Caco-2 (cell line): ENCODE measurements at regions not wholly inside any gene's neighbourhood (a gene's known extent, or its start where the extent isn't known, plus 50 kb on each side); places are given as distances from the start of the nearest gene placed in this dataset.

ENCODE experiments used
- BruUV-seq: library from RNA; stranded (reverse); fragments of 400-500 nt; replicated peaks from 2 replicates; lab custom pipeline; 2021; lab: Mats Ljungman, UMichigan
- CTCF ChIA-PET: fragments of 300-600 bp; sonication (Branson Sonifier 250); formaldehyde crosslinking; loops from one replicate; lab custom pipeline; 2022; ENCODE audit warnings: antibody characterized with exemption; lab: Charles Lee
- POLR2A ChIA-PET: fragments of 300-600 bp; sonication (Branson Sonifier 250); formaldehyde crosslinking; loops from one replicate; lab custom pipeline; 2022; ENCODE audit warnings: antibody characterized with exemption; lab: Charles Lee
- DNase-seq, 2 experiments: peaks; one replicate each; pipeline versions ENCODE4 v3.0.0 to v3.0.0-alpha.2; 2020 to 2022
- H3K27me3 ChIP-seq: replicated peaks from 2 replicates; pipeline ENCODE4 v1.6.0; 2011; ENCODE audit warnings: low read length; ENCODE audit not compliant: control insufficient read depth, insufficient read depth
- H3K36me3 ChIP-seq: 2 replicates; pipeline ENCODE4 v1.5.1; 2011; ENCODE audit warnings: low read length; ENCODE audit not compliant: control insufficient read depth, insufficient read depth
- H3K4me1 ChIP-seq: fragments of 250-450 bp; sonication (Bioruptor Pico); 2 replicates; pipeline ENCODE4 v1.5.1; 2020; ENCODE audit warnings: mild to moderate bottlenecking
- H3K4me3 ChIP-seq: 2 replicates; pipeline ENCODE4 v1.5.1; 2011; ENCODE audit warnings: low read depth, mild to moderate bottlenecking, control low read depth, low read length
- H3K9me3 ChIP-seq: fragments of 250-450 bp; sonication (Bioruptor Pico); 2 replicates; pipeline ENCODE4 v1.5.1; 2020; ENCODE audit warnings: mild to moderate bottlenecking, moderate library complexity
- H3K27ac Mint-ChIP-seq: one replicate; pipeline ENCODE4 v1.8.0; 2022; ENCODE audit warnings: mixed read lengths; ENCODE audit not compliant: unreplicated experiment
- H3K27me3 Mint-ChIP-seq: one replicate; pipeline ENCODE4 v1.8.0; 2022; ENCODE audit warnings: mixed read lengths; ENCODE audit not compliant: insufficient read depth, unreplicated experiment
- H3K36me3 Mint-ChIP-seq: one replicate; pipeline ENCODE4 v1.8.0; 2022; ENCODE audit warnings: mild to moderate bottlenecking, mixed read lengths; ENCODE audit not compliant: insufficient read depth, unreplicated experiment
- H3K4me1 Mint-ChIP-seq: one replicate; pipeline ENCODE4 v1.8.0; 2022; ENCODE audit warnings: low read depth, mixed read lengths; ENCODE audit not compliant: unreplicated experiment
- H3K4me3 Mint-ChIP-seq: one replicate; pipeline ENCODE4 v1.8.0; 2022; ENCODE audit warnings: mild to moderate bottlenecking, moderate library complexity, mixed read lengths; ENCODE audit not compliant: unreplicated experiment
- H3K9me3 Mint-ChIP-seq: one replicate; pipeline ENCODE4 v1.8.0; 2022; ENCODE audit warnings: mixed read lengths; ENCODE audit not compliant: unreplicated experiment
- intact Hi-C: fragments of 100-400 bp; cut with micrococcal nuclease; formaldehyde crosslinking; loops from one replicate; pipeline ENCODE4 v1.10.0; 2022; ENCODE audit not compliant: unreplicated experiment
- TF ChIP-seq, protein P1 (sequence below), 2 experiments: fragments of 200-600 bp in 1 of 2; IDR thresholded peaks; 1 replicate in 1 of 2; 2 replicates in 1 of 2; pipeline versions ENCODE4 v1.5.1 to v1.8.0; 2011 to 2022; ENCODE audit warnings: antibody characterized with exemption in 1 of 2, control low read depth in 1 of 2, inconsistent platforms in 1 of 2, low read depth in 1 of 2, low read length in 1 of 2, mild to moderate bottlenecking in 1 of 2, moderate library complexity in 1 of 2; ENCODE audit not compliant: insufficient read depth in 1 of 2, severe bottlenecking in 1 of 2, unreplicated experiment in 1 of 2

DNA sequence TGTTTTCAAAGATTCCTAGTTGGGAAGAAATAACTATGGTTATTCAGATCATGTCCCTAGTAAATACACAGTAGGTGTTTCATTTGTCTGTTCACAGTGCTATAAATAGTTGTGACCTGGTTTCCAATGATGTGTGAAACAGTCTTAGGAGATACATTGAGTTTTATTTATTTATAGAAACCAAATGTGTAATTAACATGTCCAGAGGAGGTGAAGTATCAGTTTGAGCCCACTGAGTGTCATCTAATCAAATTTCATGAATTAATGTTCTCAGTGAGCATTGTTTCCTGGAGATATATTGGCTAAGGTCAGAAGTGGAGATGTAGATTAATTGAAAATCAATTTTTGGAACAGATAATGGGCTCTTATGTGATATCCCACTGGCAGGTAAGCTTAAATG, 996.3 kb downstream of the FSTL5 start:
- ChIA-PET CTCF (no interaction called here), POLR2A (no interaction called here)
- Mint-ChIP-seq H3K27me3 (no peaks in the 10 kb centered on the region), H3K4me1 (no peaks in the 10 kb centered on the region), H3K9me3 (no peaks in the 10 kb centered on the region), H3K4me3 (no peak overlapping the region), H3K36me3 (no peaks in the 10 kb centered on the region), H3K27ac (no peak overlapping the region)
- DNase-seq: no peak
- Histone ChIP-seq H3K9me3 (no peaks in the 10 kb centered on the region), H3K4me1 (no peaks in the 10 kb centered on the region), H3K4me3 (no peak overlapping the region), H3K36me3 (no peaks in the 10 kb centered on the region), H3K27me3 (no peaks in the 10 kb centered on the region)
- intact Hi-C loops: no loop called here
- TF ChIP-seq, protein P1, sequence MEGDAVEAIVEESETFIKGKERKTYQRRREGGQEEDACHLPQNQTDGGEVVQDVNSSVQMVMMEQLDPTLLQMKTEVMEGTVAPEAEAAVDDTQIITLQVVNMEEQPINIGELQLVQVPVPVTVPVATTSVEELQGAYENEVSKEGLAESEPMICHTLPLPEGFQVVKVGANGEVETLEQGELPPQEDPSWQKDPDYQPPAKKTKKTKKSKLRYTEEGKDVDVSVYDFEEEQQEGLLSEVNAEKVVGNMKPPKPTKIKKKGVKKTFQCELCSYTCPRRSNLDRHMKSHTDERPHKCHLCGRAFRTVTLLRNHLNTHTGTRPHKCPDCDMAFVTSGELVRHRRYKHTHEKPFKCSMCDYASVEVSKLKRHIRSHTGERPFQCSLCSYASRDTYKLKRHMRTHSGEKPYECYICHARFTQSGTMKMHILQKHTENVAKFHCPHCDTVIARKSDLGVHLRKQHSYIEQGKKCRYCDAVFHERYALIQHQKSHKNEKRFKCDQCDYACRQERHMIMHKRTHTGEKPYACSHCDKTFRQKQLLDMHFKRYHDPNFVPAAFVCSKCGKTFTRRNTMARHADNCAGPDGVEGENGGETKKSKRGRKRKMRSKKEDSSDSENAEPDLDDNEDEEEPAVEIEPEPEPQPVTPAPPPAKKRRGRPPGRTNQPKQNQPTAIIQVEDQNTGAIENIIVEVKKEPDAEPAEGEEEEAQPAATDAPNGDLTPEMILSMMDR (IDR thresholded peaks at IDR 0.05; ENCODE audit: insufficient read depth in 1 of 2, low read depth in 1 of 2, low read length in 1 of 2, severe bottlenecking in 1 of 2, unreplicated experiment in 1 of 2): no peak
- no TSS peak for BruUV-seq

DNA sequence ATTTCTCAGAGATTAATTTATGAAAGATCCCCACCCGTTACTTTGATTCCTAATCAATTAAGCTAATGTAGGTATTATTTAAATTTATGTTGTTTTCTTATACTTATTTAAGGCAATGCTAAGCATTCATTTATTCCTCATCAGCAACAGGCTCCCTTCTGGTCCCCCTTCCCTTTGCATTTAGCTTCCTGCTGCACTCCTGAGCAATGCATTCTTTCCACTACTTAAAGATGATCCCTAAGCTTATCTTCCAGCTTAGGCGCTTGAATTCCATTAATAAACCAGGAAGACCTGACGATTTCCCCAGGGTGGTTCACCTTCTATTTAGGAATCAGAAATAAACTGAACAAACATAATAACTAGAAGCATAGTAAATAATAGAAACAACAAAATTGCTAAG, 1003.1 kb downstream of the FSTL5 start:
- Histone ChIP-seq H3K9me3 (no peaks in the 10 kb centered on the region), H3K27me3 (no peaks in the 10 kb centered on the region), H3K4me3 (no peak overlapping the region), H3K36me3 (no peaks in the 10 kb centered on the region), H3K4me1 (no peaks in the 10 kb centered on the region)
- intact Hi-C loops: no loop called here
- Mint-ChIP-seq H3K4me1 (no peaks in the 10 kb centered on the region), H3K9me3 (no peaks in the 10 kb centered on the region), H3K27ac (no peak overlapping the region), H3K27me3 (peaks cover 4% of the 10 kb centered on the region), H3K4me3 (no peak overlapping the region), H3K36me3 (no peaks in the 10 kb centered on the region)
- POLR2A ChIA-PET: no interaction called here
- BruUV-seq: no TSS peak
- CTCF ChIA-PET: no interaction called here
- no peak for DNase-seq
- TF ChIP-seq, protein P1 (IDR thresholded peaks at IDR 0.05; ENCODE audit: insufficient read depth in 1 of 2, low read depth in 1 of 2, low read length in 1 of 2, severe bottlenecking in 1 of 2, unreplicated experiment in 1 of 2): no peak

DNA sequence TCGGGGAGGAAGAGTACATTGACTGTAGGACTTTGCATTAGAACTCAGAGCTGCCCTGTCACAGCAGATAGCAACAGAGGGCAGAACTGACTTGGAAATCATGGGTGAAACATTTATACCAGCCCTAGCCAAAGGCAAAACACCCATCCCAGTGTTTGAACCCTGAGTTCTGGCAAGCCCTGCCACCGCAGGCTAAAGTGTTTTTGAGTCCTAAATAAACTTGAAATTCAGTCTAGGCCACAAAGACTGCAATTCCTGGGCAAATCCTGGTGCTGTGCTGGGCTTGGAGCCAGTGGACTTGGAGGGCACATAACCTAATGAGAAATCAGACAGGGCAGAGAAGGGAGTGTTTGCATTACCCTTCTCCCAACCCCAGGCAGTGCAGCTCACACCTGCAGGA, 1015.7 kb downstream of the FSTL5 start:
- Histone ChIP-seq H3K9me3 (no peaks in the 10 kb centered on the region), H3K4me1 (no peaks in the 10 kb centered on the region), H3K27me3 (no peaks in the 10 kb centered on the region), H3K36me3 (no peaks in the 10 kb centered on the region), H3K4me3 (no peak overlapping the region)
- BruUV-seq: no TSS peak
- H3K9me3 Mint-ChIP-seq: no peaks in the 10 kb centered on the region
- H3K36me3 Mint-ChIP-seq: no peaks in the 10 kb centered on the region
- ChIA-PET CTCF (no interaction called here), POLR2A (no interaction called here)
- DNase-seq: no peak
- no peak overlapping the region for H3K4me3 Mint-ChIP-seq
- peaks cover 3% of the 10 kb centered on the region for H3K27me3 Mint-ChIP-seq
- TF ChIP-seq, protein P1 (IDR thresholded peaks at IDR 0.05; ENCODE audit: insufficient read depth in 1 of 2, low read depth in 1 of 2, low read length in 1 of 2, severe bottlenecking in 1 of 2, unreplicated experiment in 1 of 2): no peak
- no peak overlapping the region for H3K27ac Mint-ChIP-seq
- no peaks in the 10 kb centered on the region for H3K4me1 Mint-ChIP-seq
- intact Hi-C loops: no loop called here
